ENCODE measurements at regions not wholly inside any gene's neighbourhood (a gene's known extent, or its start where the extent isn't known, plus 50 kb on each side); places are given as distances from the start of the nearest gene placed in this dataset.

DNA sequence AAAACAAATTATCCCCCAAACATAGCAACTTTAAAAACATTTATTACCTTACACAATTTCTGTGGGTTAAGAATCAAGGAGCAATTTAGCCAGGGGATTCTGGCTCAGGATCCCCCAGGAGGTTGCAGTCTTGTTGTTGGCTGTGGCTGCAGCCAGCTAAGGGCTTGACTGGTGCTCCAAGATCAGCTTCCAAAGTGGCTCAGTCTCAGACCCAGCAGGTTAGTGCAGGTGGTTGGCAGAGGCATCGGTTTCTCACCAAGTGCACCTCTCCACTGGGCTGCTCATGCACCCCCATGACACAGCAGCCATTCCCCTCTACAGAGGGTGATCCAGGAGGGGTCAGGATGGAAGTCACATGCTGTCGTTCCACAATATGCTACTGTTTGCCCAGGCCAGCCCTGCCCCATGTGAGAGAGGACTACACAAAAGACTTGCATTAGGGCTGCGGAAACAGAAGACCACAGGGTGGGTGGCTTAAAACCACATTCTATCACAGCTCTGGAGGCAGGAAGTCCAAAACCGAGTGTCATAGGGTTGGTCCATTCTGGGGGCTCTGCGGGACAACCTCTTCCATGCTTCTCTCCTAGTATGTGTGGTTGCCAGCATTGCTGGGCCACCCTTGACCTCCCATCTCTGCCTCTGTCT, 125.8 kb downstream of the C6orf118 start:
- no TSS peak for BruUV-seq (replicated peaks)
- Mint-ChIP-seq H3K36me3 (ENCODE audit: insufficient read depth, unreplicated experiment) (no peaks in the 10 kb centered on the region), H3K4me1 (ENCODE audit: insufficient read depth, unreplicated experiment) (peaks cover 52% of the 10 kb centered on the region), H3K27ac (ENCODE audit: low read depth, unreplicated experiment) (peak overlapping the region; percentile 39), H3K27me3 (ENCODE audit: insufficient read depth, unreplicated experiment) (no peaks in the 10 kb centered on the region), H3K4me3 (ENCODE audit: unreplicated experiment) (no peak overlapping the region), H3K9me3 (ENCODE audit: unreplicated experiment) (no peaks in the 10 kb centered on the region)
- POLR2A ChIA-PET = interaction anchor here (0.6 to 1.7 kb wide), 5 partner anchors 20 to 431 kb away, joined by 3 to 5 read pairs (median 3); no protein-coding TSS in a partner anchor
- CTCF ChIA-PET = interaction anchor here (0.5 to 1.7 kb wide), 5 partner anchors 36 to 1756 kb away, joined by 3 to 8 read pairs (median 3); no protein-coding TSS in a partner anchor
- TF ChIP-seq, protein P1, sequence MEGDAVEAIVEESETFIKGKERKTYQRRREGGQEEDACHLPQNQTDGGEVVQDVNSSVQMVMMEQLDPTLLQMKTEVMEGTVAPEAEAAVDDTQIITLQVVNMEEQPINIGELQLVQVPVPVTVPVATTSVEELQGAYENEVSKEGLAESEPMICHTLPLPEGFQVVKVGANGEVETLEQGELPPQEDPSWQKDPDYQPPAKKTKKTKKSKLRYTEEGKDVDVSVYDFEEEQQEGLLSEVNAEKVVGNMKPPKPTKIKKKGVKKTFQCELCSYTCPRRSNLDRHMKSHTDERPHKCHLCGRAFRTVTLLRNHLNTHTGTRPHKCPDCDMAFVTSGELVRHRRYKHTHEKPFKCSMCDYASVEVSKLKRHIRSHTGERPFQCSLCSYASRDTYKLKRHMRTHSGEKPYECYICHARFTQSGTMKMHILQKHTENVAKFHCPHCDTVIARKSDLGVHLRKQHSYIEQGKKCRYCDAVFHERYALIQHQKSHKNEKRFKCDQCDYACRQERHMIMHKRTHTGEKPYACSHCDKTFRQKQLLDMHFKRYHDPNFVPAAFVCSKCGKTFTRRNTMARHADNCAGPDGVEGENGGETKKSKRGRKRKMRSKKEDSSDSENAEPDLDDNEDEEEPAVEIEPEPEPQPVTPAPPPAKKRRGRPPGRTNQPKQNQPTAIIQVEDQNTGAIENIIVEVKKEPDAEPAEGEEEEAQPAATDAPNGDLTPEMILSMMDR (IDR thresholded peaks at IDR 0.05; ENCODE audit: unreplicated experiment) = no peak
- intact Hi-C loops (cut with micrococcal nuclease) = loop anchor here (5.0 kb wide), 2 partner anchors 44 to 121 kb away; no protein-coding TSS in a partner anchor
- no peak for DNase-seq (ENCODE audit: unreplicated experiment)

GRCh38 chr6:165183071-165183470, 126.3 kb downstream of the C6orf118 start:
- Mint-ChIP-seq H3K27me3 (ENCODE audit: insufficient read depth, unreplicated experiment) (no peaks in the 10 kb centered on the region), H3K4me1 (ENCODE audit: insufficient read depth, unreplicated experiment) (peaks cover 57% of the 10 kb centered on the region), H3K36me3 (ENCODE audit: insufficient read depth, unreplicated experiment) (no peaks in the 10 kb centered on the region), H3K27ac (ENCODE audit: low read depth, unreplicated experiment) (peak overlapping the region; percentile 97), H3K9me3 (ENCODE audit: unreplicated experiment) (no peaks in the 10 kb centered on the region), H3K4me3 (ENCODE audit: unreplicated experiment) (no peak overlapping the region)
- POLR2A ChIA-PET = interaction anchor here (0.6 to 1.9 kb wide), 6 partner anchors 21 to 430 kb away, joined by 3 to 5 read pairs (median 4); no protein-coding TSS in a partner anchor
- no TSS peak for BruUV-seq (replicated peaks)
- DNase-seq (ENCODE audit: unreplicated experiment) = no peak
- intact Hi-C loops (cut with micrococcal nuclease) = loop anchor here (5.0 kb wide), 2 partner anchors 44 to 121 kb away; no protein-coding TSS in a partner anchor
- TF ChIP-seq, protein P1 (IDR thresholded peaks at IDR 0.05; ENCODE audit: unreplicated experiment) = no peak
- CTCF ChIA-PET = interaction anchor here (0.5 to 1.3 kb wide), 3 partner anchors 37 to 253 kb away, joined by 3 to 5 read pairs (median 3); no protein-coding TSS in a partner anchor

DNA sequence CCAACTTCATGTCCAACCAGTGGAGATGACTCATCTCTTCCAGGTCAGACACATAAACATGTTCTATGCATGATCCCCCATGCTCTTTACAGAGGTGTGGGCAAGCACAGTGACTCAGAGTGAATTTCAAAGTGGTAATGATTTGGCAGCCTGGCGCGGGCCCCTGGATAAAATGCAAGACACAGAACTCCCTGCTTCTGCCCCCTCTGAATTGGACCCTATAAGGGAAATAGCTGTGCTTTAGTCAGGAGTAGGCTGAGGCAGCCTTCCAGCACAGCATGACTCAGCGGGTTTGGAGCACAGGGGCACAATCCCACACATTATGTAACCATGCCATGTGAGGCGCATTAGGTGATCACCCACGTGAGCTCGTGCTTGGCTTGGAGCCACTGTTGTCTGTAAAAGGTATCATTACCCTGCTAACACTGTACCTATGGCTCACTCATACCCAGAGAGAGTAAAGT, 127.4 kb downstream of the C6orf118 start:
- Mint-ChIP-seq H3K4me3 (ENCODE audit: unreplicated experiment) (peak overlapping the region; percentile 55), H3K36me3 (ENCODE audit: insufficient read depth, unreplicated experiment) (no peaks in the 10 kb centered on the region), H3K9me3 (ENCODE audit: unreplicated experiment) (no peaks in the 10 kb centered on the region), H3K27ac (ENCODE audit: low read depth, unreplicated experiment) (peak overlapping the region; percentile 97), H3K4me1 (ENCODE audit: insufficient read depth, unreplicated experiment) (peaks cover 64% of the 10 kb centered on the region), H3K27me3 (ENCODE audit: insufficient read depth, unreplicated experiment) (no peaks in the 10 kb centered on the region)
- POLR2A ChIA-PET = interaction anchor here (0.6 to 1.9 kb wide), 12 partner anchors 15 to 1082 kb away, joined by 3 to 7 read pairs (median 4); no protein-coding TSS in a partner anchor
- TF ChIP-seq, protein P1 (IDR thresholded peaks at IDR 0.05; ENCODE audit: unreplicated experiment) = no peak
- DNase-seq (ENCODE audit: unreplicated experiment) = peak; percentile 92
- no TSS peak for BruUV-seq (replicated peaks)
- intact Hi-C loops (cut with micrococcal nuclease) = loop anchor here (5.0 kb wide), 2 partner anchors 45 to 120 kb away; no protein-coding TSS in a partner anchor
- CTCF ChIA-PET = interaction anchor here (0.5 to 1.3 kb wide), 4 partner anchors 13 to 1722 kb away, joined by 3 to 5 read pairs (median 3); no protein-coding TSS in a partner anchor

- DNase-seq (ENCODE audit: unreplicated experiment) = peak; percentile 72
- ChIA-PET POLR2A (interaction anchor here (1.0 to 2.2 kb wide), 4 partner anchors 9 to 41 kb away, joined by 3 to 9 read pairs (median 4); no protein-coding TSS in a partner anchor), CTCF (interaction anchor here (0.6 to 1.4 kb wide), 6 partner anchors 8 to 1782 kb away, joined by 3 to 6 read pairs (median 4); no protein-coding TSS in a partner anchor)
- peak overlapping the region; percentile 85 for H3K27ac Mint-ChIP-seq (ENCODE audit: low read depth, unreplicated experiment)
- intact Hi-C loops (cut with micrococcal nuclease) = no loop called here
- TF ChIP-seq, protein P1 (IDR thresholded peaks at IDR 0.05; ENCODE audit: unreplicated experiment) = no peak
- H3K9me3 Mint-ChIP-seq (ENCODE audit: unreplicated experiment) = peaks cover 17% of the 10 kb centered on the region
- H3K4me3 Mint-ChIP-seq (ENCODE audit: unreplicated experiment) = peak overlapping the region; percentile 4
- no peaks in the 10 kb centered on the region for H3K36me3 Mint-ChIP-seq (ENCODE audit: insufficient read depth, unreplicated experiment)
- H3K27me3 Mint-ChIP-seq (ENCODE audit: insufficient read depth, unreplicated experiment) = no peaks in the 10 kb centered on the region
- H3K4me1 Mint-ChIP-seq (ENCODE audit: insufficient read depth, unreplicated experiment) = peaks cover 48% of the 10 kb centered on the region
- BruUV-seq (replicated peaks) = no TSS peak
Measured at GRCh38 chr6:165178056-165178455, 131.3 kb downstream of the C6orf118 start.
